Vagina (tissue), 2 donors: ENCODE measurements at regions not wholly inside any gene's neighbourhood (a gene's known extent, or its start where the extent isn't known, plus 50 kb on each side); places are given as distances from the start of the nearest gene placed in this dataset.
"Not testable (repeated sequence)": the region's sequence is repeated elsewhere in the genome, so short reads cannot be mapped to it uniquely, and the experiment has no call there.

ENCODE experiments used
- DNase-seq, 2 donors: peaks; one replicate each; pipeline ENCODE4 v3.0.0-alpha.2; 2017; ENCODE audit errors: extremely low spot score in 2 of 2
- H3K27ac ChIP-seq: fragments of 200-600 bp; sonication (generic); one replicate; pipeline ENCODE4 v1.5.1; 2019
- H3K27me3 ChIP-seq: fragments of 200-600 bp; sonication (generic); one replicate; pipeline ENCODE4 v1.5.1; 2019
- H3K36me3 ChIP-seq, 2 donors: fragments of 200-600 bp; sonication (generic); one replicate each; pipeline ENCODE4 v1.5.1; 2017 to 2019
- H3K4me1 ChIP-seq: fragments of 200-600 bp; sonication (generic); one replicate; pipeline ENCODE4 v1.5.1; 2019
- H3K4me3 ChIP-seq, 2 donors: fragments of 200-600 bp; sonication (generic); 1 replicate in 1 of 2; 2 replicates in 1 of 2; pipeline ENCODE4 v1.5.1; 2016 to 2019
- H3K9me3 ChIP-seq: fragments of 200-600 bp; sonication (generic); one replicate; pipeline ENCODE4 v1.5.1; 2019
- CTCF ChIP-seq, 3 experiments: fragments of 450-650 bp in 2 of 3; fragments of 200-600 bp in 1 of 3; sonication (generic) in 1 of 3; IDR thresholded peaks; one replicate each; pipeline ENCODE4 v1.5.1; 2017 to 2019; ENCODE audit warnings: antibody characterized with exemption in 3 of 3, mild to moderate bottlenecking in 2 of 3, moderate library complexity in 2 of 3
- POLR2A ChIP-seq, 2 donors: fragments of 450-650 bp; IDR thresholded peaks; one replicate each; pipeline ENCODE4 v1.6.1; 2017; ENCODE audit warnings: antibody characterized with exemption in 2 of 2, mild to moderate bottlenecking in 2 of 2, moderate library complexity in 2 of 2
- POLR2AphosphoS5 ChIP-seq, 2 donors: sonication (generic); formaldehyde crosslinking; IDR thresholded peaks; one replicate each; pipeline ENCODE4 v1.9.0; 2017; ENCODE audit warnings: antibody characterized with exemption in 2 of 2, mild to moderate bottlenecking in 2 of 2, low read depth in 1 of 2; ENCODE audit not compliant: insufficient read depth in 1 of 2
- intact Hi-C: fragments of 100-400 bp; cut with DNase I; formaldehyde crosslinking; loops from one replicate; pipeline ENCODE4 v1.15.1; 2023

- TF ChIP-seq POLR2AphosphoS5 (IDR thresholded peaks at IDR 0.05; ENCODE audit: insufficient read depth in 1 of 2, low read depth in 1 of 2) (no peak), POLR2A (IDR thresholded peaks at IDR 0.05) (no peak), CTCF (IDR thresholded peaks at IDR 0.05) (no peak)
- DNase-seq = no peak
- Histone ChIP-seq H3K9me3 (no peaks in the 10 kb centered on the region), H3K36me3 (no peaks in the 10 kb centered on the region), H3K27me3 (no peaks in the 10 kb centered on the region), H3K27ac (no peak overlapping the region), H3K4me3 (no peak overlapping the region), H3K4me1 (no peaks in the 10 kb centered on the region)
- intact Hi-C loops = no loop called here
Measured at GRCh38 chr12:13336216-13336615, 139.7 kb downstream of the EMP1 start.

- Histone ChIP-seq H3K36me3 (no peaks in the 10 kb centered on the region), H3K4me3 (no peak overlapping the region), H3K9me3 (no peaks in the 10 kb centered on the region), H3K27ac (no peak overlapping the region), H3K27me3 (no peaks in the 10 kb centered on the region), H3K4me1 (no peaks in the 10 kb centered on the region)
- TF ChIP-seq POLR2AphosphoS5 (IDR thresholded peaks at IDR 0.05; ENCODE audit: insufficient read depth in 1 of 2, low read depth in 1 of 2) (no peak), CTCF (IDR thresholded peaks at IDR 0.05) (no peak), POLR2A (IDR thresholded peaks at IDR 0.05) (no peak)
- no peak for DNase-seq
- intact Hi-C loops = no loop called here
Measured at GRCh38 chr12:13328535-13328934, 132.0 kb downstream of the EMP1 start.

- no peak for TF ChIP-seq POLR2AphosphoS5 (IDR thresholded peaks at IDR 0.05; ENCODE audit: insufficient read depth in 1 of 2, low read depth in 1 of 2)
- no peak for DNase-seq
- no peaks in the 10 kb centered on the region for H3K27me3 ChIP-seq
- H3K4me1 ChIP-seq = no peaks in the 10 kb centered on the region
- H3K4me3 ChIP-seq = no peak overlapping the region
- no peak overlapping the region for H3K27ac ChIP-seq
- H3K9me3 ChIP-seq = no peaks in the 10 kb centered on the region
- no peaks in the 10 kb centered on the region for H3K36me3 ChIP-seq
- intact Hi-C loops = no loop called here
Measured at GRCh38 chr12:13326076-13326475, 129.6 kb downstream of the EMP1 start.

DNA sequence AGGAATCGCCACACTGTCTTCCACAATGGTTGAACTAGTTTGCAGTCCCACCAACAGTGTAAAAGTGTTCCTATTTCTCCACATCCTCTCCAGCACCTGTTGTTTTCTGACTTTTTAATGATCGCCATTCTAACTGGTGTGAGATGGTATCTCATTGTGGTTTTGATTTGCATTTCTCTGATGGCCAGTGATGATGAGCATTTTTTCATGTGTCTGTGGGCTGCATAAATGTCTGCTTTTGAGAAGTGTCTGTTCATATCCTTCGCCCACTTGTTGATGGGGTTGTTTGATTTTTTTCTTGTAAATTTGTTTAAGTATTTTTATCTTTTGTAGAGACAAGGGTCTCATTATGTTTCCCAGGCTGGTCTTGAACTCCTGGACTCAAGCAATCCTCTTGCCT, 128.5 kb downstream of the EMP1 start:
- H3K4me1 ChIP-seq, DNase-seq, intact Hi-C loops, H3K27me3 ChIP-seq, H3K36me3 ChIP-seq, H3K9me3 ChIP-seq, H3K4me3 ChIP-seq, H3K27ac ChIP-seq: not testable (repeated sequence)

DNA sequence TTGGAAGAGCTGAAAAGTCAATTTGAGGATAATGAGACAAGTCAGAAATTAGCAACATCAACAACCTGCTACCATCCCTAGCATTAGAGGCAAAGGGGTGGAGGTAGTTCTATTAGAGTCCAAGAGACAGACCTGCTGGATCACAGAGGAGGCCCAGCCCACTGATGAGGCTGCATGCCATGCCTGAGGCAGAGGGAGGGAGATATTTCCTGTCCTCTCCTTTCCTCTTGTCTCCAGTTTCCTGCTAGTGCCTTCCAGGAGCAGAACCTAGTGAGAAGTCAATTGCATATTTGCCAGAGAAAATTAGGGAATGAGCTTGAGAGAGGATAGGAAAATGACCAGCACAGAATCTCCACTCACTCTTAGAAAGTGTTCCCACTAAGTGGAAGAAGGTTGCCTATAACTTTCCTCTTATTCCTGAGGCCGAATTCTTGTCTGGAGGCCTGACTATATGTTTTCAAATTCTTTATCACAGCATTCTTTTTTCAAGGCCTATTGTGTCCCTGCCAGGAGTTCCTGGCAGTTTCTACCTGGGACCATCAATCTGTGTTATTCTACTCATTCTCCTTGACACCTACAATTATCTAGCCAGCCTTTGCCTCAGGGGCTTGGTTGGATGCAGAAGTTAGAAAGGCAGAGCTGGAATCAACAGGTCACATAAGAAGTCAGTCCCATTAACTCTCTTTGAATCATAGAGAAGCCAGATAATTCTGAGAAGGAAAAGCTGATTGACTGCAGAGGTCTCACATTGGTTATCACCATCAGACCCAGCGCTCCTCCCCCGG, 121.9 kb downstream of the EMP1 start:
- intact Hi-C loops = no loop called here
- DNase-seq = no peak
- Histone ChIP-seq H3K4me1 (no peaks in the 10 kb centered on the region), H3K4me3 (no peak overlapping the region), H3K9me3 (no peaks in the 10 kb centered on the region), H3K27me3 (no peaks in the 10 kb centered on the region), H3K27ac (no peak overlapping the region), H3K36me3 (no peaks in the 10 kb centered on the region)
- TF ChIP-seq CTCF (IDR thresholded peaks at IDR 0.05) (no peak), POLR2A (IDR thresholded peaks at IDR 0.05) (no peak), POLR2AphosphoS5 (IDR thresholded peaks at IDR 0.05; ENCODE audit: insufficient read depth in 1 of 2, low read depth in 1 of 2) (no peak)

GRCh38 chr12:13316587-13317246, 120.2 kb downstream of the EMP1 start:
- DNase-seq = no peak
- Histone ChIP-seq H3K27ac (no peak overlapping the region), H3K4me3 (no peak overlapping the region), H3K9me3 (no peaks in the 10 kb centered on the region), H3K36me3 (no peaks in the 10 kb centered on the region), H3K4me1 (no peaks in the 10 kb centered on the region), H3K27me3 (no peaks in the 10 kb centered on the region)
- TF ChIP-seq CTCF (IDR thresholded peaks at IDR 0.05) = no peak
- TF ChIP-seq POLR2A (IDR thresholded peaks at IDR 0.05) = no peak
- TF ChIP-seq POLR2AphosphoS5 (IDR thresholded peaks at IDR 0.05; ENCODE audit: insufficient read depth in 1 of 2, low read depth in 1 of 2) = no peak
- intact Hi-C loops = no loop called here
